SK-N-MC (cell line): ENCODE measurements at regions not wholly inside any gene's neighbourhood (a gene's known extent, or its start where the extent isn't known, plus 50 kb on each side); places are given as distances from the start of the nearest gene placed in this dataset.

Source experiments
- EZH2 ChIP-seq: fragments of 200-600 bp; sonication (generic); IDR thresholded peaks from one replicate; pipeline ENCODE4 v1.6.1; 2017; ENCODE audit warnings: antibody characterized with exemption
- POLR2AphosphoS5 ChIP-seq: IDR thresholded peaks from 2 replicates; pipeline ENCODE4 v1.6.1; 2012; ENCODE audit warnings: mild to moderate bottlenecking, low read depth, low read length, borderline replicate concordance

- TF ChIP-seq EZH2 (no peak), POLR2AphosphoS5 (no peak)
Measured at GRCh38 chrX:4560192-4560591, 846.7 kb upstream of the PRKX start.
